ENCODE measurements at regions not wholly inside any gene's neighbourhood (a gene's known extent, or its start where the extent isn't known, plus 50 kb on each side); places are given as distances from the start of the nearest gene placed in this dataset.
"Not testable (repeated sequence)": the region's sequence is repeated elsewhere in the genome, so short reads cannot be mapped to it uniquely, and the experiment has no call there.

GRCh38 chr10:45545150-45545549, 127.4 kb downstream of the ZFAND4 start:
- POLR2A ChIA-PET: no interaction called here
- peaks cover 10% of the 10 kb centered on the region for H3K36me3 Mint-ChIP-seq

GRCh38 chr10:45544191-45544590, 128.4 kb downstream of the ZFAND4 start:
- no peak for DNase-seq
- Mint-ChIP-seq H3K36me3 (peaks cover 11% of the 10 kb centered on the region), H3K9me3 (peaks cover 5% of the 10 kb centered on the region), H3K4me3 (no peak overlapping the region), H3K27ac (no peak overlapping the region), H3K27me3 (no peaks in the 10 kb centered on the region), H3K4me1 (peaks cover 5% of the 10 kb centered on the region)
- POLR2A ChIA-PET: no interaction called here
- no peak for ATAC-seq (ENCODE audit: low read depth)

More at GRCh38 chr10:45545150-45545549, 127.4 kb downstream of the ZFAND4 start:
- Mint-ChIP-seq H3K9me3 (peaks cover under 1% of the 10 kb centered on the region), H3K27ac (no peak overlapping the region), H3K4me1 (peaks cover 5% of the 10 kb centered on the region), H3K4me3 (no peak overlapping the region), H3K27me3 (no peaks in the 10 kb centered on the region)
- DNase-seq (no peak), ATAC-seq (ENCODE audit: low read depth) (no peak)

DNA sequence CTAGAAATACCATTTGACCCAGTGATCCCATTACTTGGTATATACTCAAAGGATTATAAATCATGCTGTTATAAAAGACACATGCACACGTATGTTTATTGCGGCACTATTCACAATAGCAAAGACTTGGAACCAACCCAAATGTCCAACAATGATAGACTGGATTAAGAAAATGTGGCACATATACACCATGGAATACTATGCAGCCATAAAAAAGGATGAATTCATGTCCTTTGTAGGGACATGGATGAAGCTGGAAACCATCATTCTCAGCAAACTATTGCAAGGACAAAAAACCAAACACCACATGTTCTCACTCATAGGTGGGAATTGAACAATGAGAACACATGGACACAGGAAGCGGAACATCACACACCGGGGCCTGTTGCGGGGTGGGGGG, 131.5 kb downstream of the ZFAND4 start:
- H3K4me1 Mint-ChIP-seq; H3K27me3 Mint-ChIP-seq; H3K27ac Mint-ChIP-seq; ATAC-seq (ENCODE audit: low read depth); H3K9me3 Mint-ChIP-seq; DNase-seq; POLR2A ChIA-PET; H3K4me3 Mint-ChIP-seq: not testable (repeated sequence)
- H3K36me3 Mint-ChIP-seq: peaks cover 12% of the 10 kb centered on the region

DNA sequence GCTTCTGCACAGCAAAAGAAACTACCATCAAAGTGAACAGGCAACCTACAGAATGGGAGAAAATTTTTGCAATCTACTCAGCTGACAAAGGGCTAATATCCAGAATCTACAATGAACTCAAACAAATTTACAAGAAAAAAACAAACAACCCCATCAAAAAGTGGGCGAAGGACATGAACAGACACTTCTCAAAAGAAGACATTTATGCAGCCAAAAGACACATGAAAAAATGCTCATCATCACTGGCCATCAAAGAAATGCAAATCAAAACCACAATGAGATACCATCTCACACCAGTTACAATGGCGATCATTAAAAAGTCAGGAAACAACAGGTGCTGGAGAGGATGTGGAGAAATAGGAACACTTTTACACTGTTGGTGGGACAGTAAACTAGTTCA, 132.0 kb downstream of the ZFAND4 start:
- H3K9me3 Mint-ChIP-seq, POLR2A ChIA-PET: not testable (repeated sequence)
- H3K36me3 Mint-ChIP-seq: peaks cover 12% of the 10 kb centered on the region

GRCh38 chr10:45539569-45539968, 133.0 kb downstream of the ZFAND4 start:
- DNase-seq; H3K4me1 Mint-ChIP-seq; ATAC-seq (ENCODE audit: low read depth); POLR2A ChIA-PET; H3K27me3 Mint-ChIP-seq; H3K27ac Mint-ChIP-seq; H3K9me3 Mint-ChIP-seq; H3K4me3 Mint-ChIP-seq: not testable (repeated sequence)
- H3K36me3 Mint-ChIP-seq: peaks cover 12% of the 10 kb centered on the region

More for the DNA sequence above, 132.0 kb downstream of the ZFAND4 start:
- not testable (repeated sequence) for ATAC-seq (ENCODE audit: low read depth); DNase-seq; H3K27me3 Mint-ChIP-seq; H3K27ac Mint-ChIP-seq; H3K4me1 Mint-ChIP-seq; H3K4me3 Mint-ChIP-seq

- H3K27me3 Mint-ChIP-seq: no peaks in the 10 kb centered on the region
Measured at GRCh38 chr10:45534572-45534971, 138.0 kb downstream of the ZFAND4 start.

GRCh38 chr10:45532480-45532879, 140.1 kb downstream of the ZFAND4 start:
- Mint-ChIP-seq H3K27me3 (no peaks in the 10 kb centered on the region), H3K27ac (no peak overlapping the region), H3K9me3 (peaks cover 6% of the 10 kb centered on the region), H3K36me3 (peaks cover 38% of the 10 kb centered on the region), H3K4me1 (peaks cover 1% of the 10 kb centered on the region), H3K4me3 (no peak overlapping the region)
- POLR2A ChIA-PET: no interaction called here
- ATAC-seq (ENCODE audit: low read depth) (no peak), DNase-seq (no peak)

More at GRCh38 chr10:45534572-45534971, 138.0 kb downstream of the ZFAND4 start:
- Mint-ChIP-seq H3K9me3 (peaks cover 6% of the 10 kb centered on the region), H3K27ac (no peak overlapping the region), H3K4me1 (peaks cover 1% of the 10 kb centered on the region), H3K36me3 (peaks cover 29% of the 10 kb centered on the region), H3K4me3 (no peak overlapping the region)
- POLR2A ChIA-PET: no interaction called here
- no peak for ATAC-seq (ENCODE audit: low read depth)
- DNase-seq: no peak

DNA sequence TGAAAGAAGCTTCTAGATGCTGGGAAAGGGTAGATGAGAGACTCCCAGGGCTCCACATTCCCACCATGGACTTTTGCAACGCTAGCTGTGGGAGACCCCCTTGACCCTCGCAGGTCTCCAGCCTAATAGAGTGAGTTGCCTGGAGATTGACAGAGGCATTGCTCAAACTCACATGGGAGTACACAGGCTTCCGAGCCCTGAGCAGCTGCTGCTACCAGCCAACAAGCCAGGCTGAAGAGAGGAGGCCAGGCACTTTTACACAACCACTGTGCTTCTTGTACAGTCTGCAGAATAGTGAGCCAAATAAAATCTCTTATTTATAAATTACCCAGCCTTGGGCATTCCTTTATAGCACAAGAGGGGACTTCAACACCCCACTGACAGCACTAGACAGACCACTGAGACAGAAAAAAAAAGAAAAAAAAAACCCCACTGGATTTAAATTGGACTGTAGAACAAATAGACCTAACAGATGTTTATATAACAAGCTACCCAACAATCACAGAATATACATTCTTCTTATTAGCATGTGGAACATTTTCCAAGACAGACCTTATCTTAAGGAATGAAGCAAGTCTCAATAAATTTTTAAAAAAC, 146.2 kb downstream of the ZFAND4 start:
- no peak overlapping the region for H3K27ac Mint-ChIP-seq
- DNase-seq (no peak), ATAC-seq (ENCODE audit: low read depth) (no peak)
- no peak overlapping the region for H3K4me3 Mint-ChIP-seq
- H3K36me3 Mint-ChIP-seq: peaks cover 30% of the 10 kb centered on the region
- POLR2A ChIA-PET: no interaction called here
- H3K27me3 Mint-ChIP-seq: no peaks in the 10 kb centered on the region
- peaks cover 5% of the 10 kb centered on the region for H3K9me3 Mint-ChIP-seq
- H3K4me1 Mint-ChIP-seq: peaks cover 1% of the 10 kb centered on the region

- H3K27me3 Mint-ChIP-seq: no peaks in the 10 kb centered on the region
- DNase-seq: no peak
- POLR2A ChIA-PET: no interaction called here
- H3K4me1 Mint-ChIP-seq: peaks cover 3% of the 10 kb centered on the region
- no peak overlapping the region for H3K27ac Mint-ChIP-seq
- no peak overlapping the region for H3K4me3 Mint-ChIP-seq
- no peaks in the 10 kb centered on the region for H3K9me3 Mint-ChIP-seq
- ATAC-seq (ENCODE audit: low read depth): no peak
- H3K36me3 Mint-ChIP-seq: peaks cover 2% of the 10 kb centered on the region
Measured at GRCh38 chr10:45520476-45520875, 146.5 kb downstream of the ALOX5 start.

DNA sequence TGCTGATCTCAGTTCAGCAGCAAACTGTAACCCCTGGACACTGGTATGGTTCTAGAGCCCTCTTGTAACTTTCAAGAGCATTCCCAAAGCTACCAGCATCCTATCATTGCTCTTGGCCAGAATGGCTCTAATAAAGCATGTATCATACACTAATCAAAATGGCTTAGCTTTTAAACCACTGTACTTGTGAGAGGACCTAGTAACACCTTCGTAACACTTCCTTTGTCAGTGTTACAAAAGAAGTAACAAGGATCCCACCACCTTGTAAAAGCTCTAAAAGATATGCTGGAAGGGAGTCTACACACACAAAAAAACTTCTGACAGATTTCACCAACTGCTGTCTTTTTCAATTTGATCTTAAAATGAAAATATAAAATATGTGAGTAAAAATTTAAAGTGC, 144.7 kb downstream of the ALOX5 start:
- Mint-ChIP-seq H3K4me3 (no peak overlapping the region), H3K27ac (no peak overlapping the region), H3K9me3 (no peaks in the 10 kb centered on the region), H3K4me1 (peaks cover 3% of the 10 kb centered on the region), H3K27me3 (no peaks in the 10 kb centered on the region), H3K36me3 (peaks cover 2% of the 10 kb centered on the region)
- DNase-seq (no peak), ATAC-seq (ENCODE audit: low read depth) (no peak)
- POLR2A ChIA-PET: no interaction called here

- DNase-seq (no peak), ATAC-seq (ENCODE audit: low read depth) (no peak)
- no peak overlapping the region for H3K4me3 Mint-ChIP-seq
- H3K27ac Mint-ChIP-seq: no peak overlapping the region
- H3K9me3 Mint-ChIP-seq: no peaks in the 10 kb centered on the region
- POLR2A ChIA-PET: no interaction called here
- H3K27me3 Mint-ChIP-seq: no peaks in the 10 kb centered on the region
- H3K36me3 Mint-ChIP-seq: no peaks in the 10 kb centered on the region
- H3K4me1 Mint-ChIP-seq: peaks cover 3% of the 10 kb centered on the region
Measured at GRCh38 chr10:45515630-45516029, 141.6 kb downstream of the ALOX5 start.

DNA sequence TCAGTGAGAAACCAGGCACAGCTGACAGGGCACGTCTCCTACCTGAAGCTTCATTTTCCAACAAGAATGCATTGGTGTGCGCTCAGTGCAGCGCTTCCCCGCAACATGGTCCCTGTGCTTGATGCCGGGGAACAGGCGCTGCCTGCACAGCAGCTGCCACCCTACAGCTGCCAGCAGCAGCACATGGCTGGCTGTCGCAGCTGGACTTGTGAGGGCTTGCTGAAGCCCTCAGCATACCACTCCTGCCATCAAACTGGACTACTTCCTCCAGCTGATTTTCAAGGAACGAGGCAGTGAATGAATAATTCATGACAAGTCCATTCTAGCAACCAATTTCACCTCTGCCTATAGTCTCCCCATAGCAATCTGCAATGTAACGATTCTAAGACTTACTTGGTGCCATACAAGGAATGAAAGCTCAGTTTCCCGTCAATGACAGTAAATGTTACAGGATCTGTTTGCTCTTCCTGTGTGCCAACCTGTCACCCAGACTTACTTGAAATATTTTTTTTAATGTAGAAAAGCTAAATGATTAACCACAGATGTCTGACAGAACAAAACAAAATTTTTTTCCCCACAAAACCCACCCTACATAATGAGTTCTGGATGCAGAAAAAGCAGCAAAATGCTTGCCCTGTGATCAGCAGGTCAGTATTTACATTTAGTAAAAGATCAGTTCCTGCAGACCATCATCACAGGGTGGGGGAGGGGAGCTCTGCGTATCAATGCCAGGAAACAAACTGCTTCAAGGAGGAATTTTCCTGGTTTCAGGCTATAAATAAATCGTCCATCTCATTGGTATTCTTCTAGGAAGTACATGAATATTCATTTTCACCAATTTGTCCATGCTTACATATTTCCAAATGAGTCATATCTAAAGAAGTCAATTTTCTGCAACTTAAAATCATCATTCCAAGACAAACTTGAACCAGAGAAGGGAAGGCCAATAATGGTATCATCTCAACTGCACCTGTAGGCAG, 140.6 kb downstream of the ALOX5 start:
- H3K27me3 Mint-ChIP-seq: no peaks in the 10 kb centered on the region
- ATAC-seq (ENCODE audit: low read depth) (no peak), DNase-seq (no peak)
- POLR2A ChIA-PET: no interaction called here
- no peaks in the 10 kb centered on the region for H3K36me3 Mint-ChIP-seq
- H3K4me1 Mint-ChIP-seq: peaks cover 3% of the 10 kb centered on the region
- no peak overlapping the region for H3K4me3 Mint-ChIP-seq
- no peak overlapping the region for H3K27ac Mint-ChIP-seq
- no peaks in the 10 kb centered on the region for H3K9me3 Mint-ChIP-seq

DNA sequence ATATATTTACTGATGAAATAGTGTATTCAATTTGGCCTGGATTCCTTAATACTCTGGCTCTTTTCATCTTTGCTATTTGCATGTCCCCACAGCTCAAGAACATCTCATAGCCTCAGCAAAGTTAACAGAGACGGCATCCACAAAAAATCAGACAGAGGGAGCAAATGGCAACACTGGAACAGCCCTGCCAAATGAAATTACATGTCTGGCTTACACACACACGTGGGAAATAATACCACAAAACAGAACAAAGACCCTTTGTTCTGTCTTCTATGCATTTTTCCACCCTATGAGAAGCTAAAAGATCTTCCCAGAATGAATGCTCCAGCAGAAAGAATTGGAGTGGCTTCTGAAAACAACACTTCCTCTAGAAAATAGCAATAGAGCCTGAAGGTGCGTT, 139.5 kb downstream of the ALOX5 start:
- Mint-ChIP-seq H3K27me3 (no peaks in the 10 kb centered on the region), H3K4me3 (no peak overlapping the region), H3K36me3 (no peaks in the 10 kb centered on the region), H3K27ac (no peak overlapping the region), H3K4me1 (peaks cover 3% of the 10 kb centered on the region), H3K9me3 (no peaks in the 10 kb centered on the region)
- ATAC-seq (ENCODE audit: low read depth): no peak
- DNase-seq: no peak
- POLR2A ChIA-PET: no interaction called here

DNA sequence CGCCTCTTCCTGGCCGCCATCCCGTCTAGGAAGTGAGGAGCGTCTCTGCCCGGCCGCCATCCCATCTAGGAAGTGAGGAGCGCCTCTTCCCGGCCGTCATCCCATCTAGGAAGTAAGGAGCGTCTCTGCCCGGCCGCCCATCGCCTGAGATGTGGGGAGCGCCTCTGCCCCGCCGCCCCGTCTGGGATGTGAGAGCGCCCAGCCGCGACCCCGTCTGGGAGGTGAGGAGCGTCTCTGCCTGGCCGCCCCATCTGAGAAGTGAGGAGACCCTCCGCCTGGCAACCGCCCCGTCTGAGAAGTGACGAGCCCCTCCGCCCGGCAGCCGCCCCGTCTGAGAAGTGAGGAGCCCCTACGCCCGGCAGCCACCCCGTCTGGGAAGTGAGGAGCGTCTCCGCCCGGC, 137.9 kb downstream of the ALOX5 start:
- H3K27ac Mint-ChIP-seq; ATAC-seq (ENCODE audit: low read depth); H3K4me1 Mint-ChIP-seq; H3K4me3 Mint-ChIP-seq; DNase-seq; H3K27me3 Mint-ChIP-seq; H3K36me3 Mint-ChIP-seq; POLR2A ChIA-PET; H3K9me3 Mint-ChIP-seq: not testable (repeated sequence)
